CD14-positive monocyte (primary cell): ENCODE measurements at regions not wholly inside any gene's neighbourhood (a gene's known extent, or its start where the extent isn't known, plus 50 kb on each side); places are given as distances from the start of the nearest gene placed in this dataset.

Source experiments
- DNase-seq, 3 donors: peaks; one replicate each; pipeline ENCODE4 v3.0.0-alpha.2; 2011 to 2022
- H2AFZ ChIP-seq: 2 replicates; pipeline ENCODE4 v1.6.0; 2012; ENCODE audit warnings: mild to moderate bottlenecking, low read depth, low read length, inconsistent platforms; ENCODE audit not compliant: insufficient read depth, poor library complexity, severe bottlenecking
- H3K27ac ChIP-seq, 2 donors: 1 replicate in 1 of 2; 2 replicates in 1 of 2; pipeline ENCODE4 v1.5.1; 2012 to 2013; ENCODE audit warnings: low read length in 2 of 2, control low read depth in 1 of 2, inconsistent platforms in 1 of 2, low read depth in 1 of 2, mild to moderate bottlenecking in 1 of 2
- H3K27me3 ChIP-seq, 2 donors: one replicate each; pipeline versions ENCODE4 v1.6.0 to v1.6.1; 2011 to 2013; ENCODE audit warnings: low read length in 2 of 2; ENCODE audit not compliant: control insufficient read depth in 2 of 2, insufficient read depth in 2 of 2
- H3K36me3 ChIP-seq, 2 donors: replicated peaks in 1 of 2; 1 replicate in 1 of 2; 2 replicates in 1 of 2; pipeline versions ENCODE4 v1.5.1 to v1.6.1; 2012 to 2013; ENCODE audit warnings: low read length in 2 of 2, control low read depth in 1 of 2, inconsistent platforms in 1 of 2, mild to moderate bottlenecking in 1 of 2; ENCODE audit not compliant: insufficient read depth in 2 of 2, control insufficient read depth in 1 of 2
- H3K4me1 ChIP-seq, 2 donors: 1 replicate in 1 of 2; 2 replicates in 1 of 2; pipeline versions ENCODE4 v1.5.1 to v1.6.1; 2012 to 2013; ENCODE audit warnings: low read length in 2 of 2, control low read depth in 1 of 2, inconsistent platforms in 1 of 2, mild to moderate bottlenecking in 1 of 2, moderate library complexity in 1 of 2; ENCODE audit not compliant: insufficient read depth in 2 of 2, control insufficient read depth in 1 of 2
- H3K4me2 ChIP-seq: replicated peaks from 2 replicates; pipeline ENCODE3; 2012; ENCODE audit warnings: low read length, moderate library complexity, mild to moderate bottlenecking; ENCODE audit not compliant: poor library complexity, severe bottlenecking; ENCODE audit errors: extremely low read depth
- H3K4me3 ChIP-seq, 3 experiments: fragments of 200-600 bp in 1 of 3; sonication (generic) in 1 of 3; replicated peaks in 1 of 3; 1 replicate in 2 of 3; 2 replicates in 1 of 3; pipeline ENCODE4 v1.5.1; 2011 to 2013; ENCODE audit warnings: low read length in 3 of 3, mild to moderate bottlenecking in 3 of 3, control low read depth in 2 of 3, low read depth in 2 of 3, inconsistent platforms in 1 of 3, moderate library complexity in 1 of 3
- H3K79me2 ChIP-seq: 2 replicates; pipeline ENCODE4 v1.6.0; 2012; ENCODE audit warnings: mild to moderate bottlenecking, control low read depth, inconsistent platforms, low read length, moderate library complexity; ENCODE audit not compliant: insufficient read depth
- H3K9ac ChIP-seq: 2 replicates; pipeline ENCODE4 v1.6.0; 2017; ENCODE audit warnings: low read length, mild to moderate bottlenecking; ENCODE audit not compliant: insufficient read depth, poor library complexity, severe bottlenecking
- H3K9me3 ChIP-seq, 2 donors: replicated peaks in 1 of 2; 1 replicate in 1 of 2; 2 replicates in 1 of 2; pipeline versions ENCODE4 v1.5.1 to v1.6.1; 2012 to 2013; ENCODE audit warnings: low read length in 2 of 2, control low read depth in 1 of 2; ENCODE audit not compliant: control insufficient read depth in 1 of 2, insufficient read depth in 1 of 2
- H4K20me1 ChIP-seq: 2 replicates; pipeline ENCODE4 v1.6.0; 2012; ENCODE audit warnings: mild to moderate bottlenecking, low read length, control low read depth, moderate library complexity; ENCODE audit not compliant: insufficient read depth
- H3K27ac Mint-ChIP-seq, 7 donors: one replicate each; pipeline ENCODE4 v1.8.0; 2020; ENCODE audit warnings: mild to moderate bottlenecking in 7 of 7, mixed read lengths in 7 of 7, moderate library complexity in 6 of 7, inconsistent platforms in 2 of 7
- H3K27me3 Mint-ChIP-seq, 3 donors: one replicate each; pipeline ENCODE4 v1.8.0; 2021 to 2022; ENCODE audit warnings: low read depth in 3 of 3, mild to moderate bottlenecking in 3 of 3, mixed read lengths in 3 of 3, moderate library complexity in 3 of 3, inconsistent platforms in 1 of 3
- H3K36me3 Mint-ChIP-seq, 2 donors: one replicate each; pipeline ENCODE4 v1.8.0; 2020; ENCODE audit warnings: mixed read lengths in 2 of 2, inconsistent platforms in 1 of 2, mild to moderate bottlenecking in 1 of 2
- H3K4me1 Mint-ChIP-seq: one replicate; pipeline ENCODE4 v1.8.0; 2020; ENCODE audit warnings: mild to moderate bottlenecking, mixed read lengths
- H3K4me3 Mint-ChIP-seq, 2 donors: one replicate each; pipeline ENCODE4 v1.8.0; 2020; ENCODE audit warnings: mild to moderate bottlenecking in 2 of 2, mixed read lengths in 2 of 2, moderate library complexity in 1 of 2
- H3K9me3 Mint-ChIP-seq, 7 donors: one replicate each; pipeline ENCODE4 v1.8.0; 2020 to 2022; ENCODE audit warnings: mixed read lengths in 7 of 7, mild to moderate bottlenecking in 6 of 7, moderate library complexity in 6 of 7, inconsistent platforms in 2 of 7
- CTCF ChIP-seq: fragments of 200-600 bp; IDR thresholded peaks from one replicate; pipeline ENCODE4 v1.8.0; 2022; ENCODE audit warnings: antibody characterized with exemption, mild to moderate bottlenecking
- WGBS: methylation state at CpG from one replicate; pipeline ENCODE4 v1.1.5; 2013; ENCODE audit warnings: missing lambda C conversion rate; ENCODE audit not compliant: insufficient coverage; 5-methylcytosine and 5-hydroxymethylcytosine counted together
- intact Hi-C, 2 donors: fragments of 100-400 bp; cut with micrococcal nuclease; formaldehyde crosslinking; loops; one replicate each; pipeline versions ENCODE4 v1.15.0 to v1.15.1; 2023

- no CpG with 5 or more reads among the region's 2 CpGs for WGBS
- Histone ChIP-seq H3K27me3 (no peaks in the 10 kb centered on the region), H3K36me3 (no peaks in the 10 kb centered on the region), H2AFZ (no peak overlapping the region), H4K20me1 (no peaks in the 10 kb centered on the region), H3K4me1 (no peaks in the 10 kb centered on the region), H3K27ac (no peak overlapping the region), H3K4me3 (no peak overlapping the region), H3K9ac (no peak overlapping the region), H3K4me2 (no peak overlapping the region), H3K79me2 (no peaks in the 10 kb centered on the region), H3K9me3 (no peaks in the 10 kb centered on the region)
- Mint-ChIP-seq H3K27me3 (no peaks in the 10 kb centered on the region), H3K4me1 (no peaks in the 10 kb centered on the region), H3K4me3 (no peak overlapping the region), H3K36me3 (no peaks in the 10 kb centered on the region), H3K9me3 (peaks cover 0 to 4% (median 0%) of the 10 kb centered on the region in 7 donors), H3K27ac (no peak overlapping the region)
- DNase-seq, result no peak
- intact Hi-C loops, result no loop called here
- TF ChIP-seq CTCF, result no peak
Observed at GRCh38 chr4:63315651-63316050, 1093.6 kb downstream of the TECRL start.

- DNase-seq, result no peak
- intact Hi-C loops, result no loop called here
- H4K20me1 ChIP-seq, result no peaks in the 10 kb centered on the region
- no peak overlapping the region for H3K4me3 Mint-ChIP-seq
- H2AFZ ChIP-seq, result no peak overlapping the region
- H3K36me3 Mint-ChIP-seq, result no peaks in the 10 kb centered on the region
- no peaks in the 10 kb centered on the region for H3K79me2 ChIP-seq
- peaks cover 0 to 2% (median 0%) of the 10 kb centered on the region in 3 donors for H3K27me3 Mint-ChIP-seq
- H3K27me3 ChIP-seq, result no peaks in the 10 kb centered on the region
- peaks cover 0 to 4% (median 1%) of the 10 kb centered on the region in 7 donors for H3K9me3 Mint-ChIP-seq
- no peak for TF ChIP-seq CTCF
- H3K36me3 ChIP-seq, result no peaks in the 10 kb centered on the region
- H3K9me3 ChIP-seq, result peaks cover 0 to 8% of the 10 kb centered on the region in 2 donors
- no peaks in the 10 kb centered on the region for H3K4me1 ChIP-seq
- no peak overlapping the region for H3K9ac ChIP-seq
- no peak overlapping the region for H3K27ac ChIP-seq
- H3K27ac Mint-ChIP-seq, result no peak overlapping the region
- H3K4me1 Mint-ChIP-seq, result no peaks in the 10 kb centered on the region
- H3K4me3 ChIP-seq, result no peak overlapping the region
- no peak overlapping the region for H3K4me2 ChIP-seq
Observed at GRCh38 chr4:63308697-63309096, 1100.6 kb downstream of the TECRL start.
